Endodermal cell (in vitro differentiated cells): ENCODE measurements at regions not wholly inside any gene's neighbourhood (a gene's known extent, or its start where the extent isn't known, plus 50 kb on each side); places are given as distances from the start of the nearest gene placed in this dataset.

Source experiments
- DNase-seq: peaks from one replicate; pipeline ENCODE4 v3.0.0-alpha.2; 2017
- H3K27ac ChIP-seq: 2 replicates; pipeline ENCODE4 v1.5.1; 2013; ENCODE audit warnings: mild to moderate bottlenecking, low read depth, low read length, moderate library complexity
- H3K27me3 ChIP-seq: 2 replicates; pipeline ENCODE4 v1.6.1; 2013; ENCODE audit warnings: mild to moderate bottlenecking, low read length, moderate library complexity; ENCODE audit not compliant: insufficient read depth, control insufficient read depth, poor library complexity, severe bottlenecking
- H3K36me3 ChIP-seq: 2 replicates; pipeline ENCODE4 v1.7.0; 2013; ENCODE audit warnings: mild to moderate bottlenecking, low read length, moderate library complexity; ENCODE audit not compliant: control insufficient read depth, insufficient read depth
- H3K4me1 ChIP-seq: one replicate; pipeline ENCODE4 v1.7.0; 2013; ENCODE audit warnings: low read length; ENCODE audit not compliant: control insufficient read depth, insufficient read depth
- H3K4me3 ChIP-seq: 2 replicates; pipeline ENCODE4 v1.5.1; 2013; ENCODE audit warnings: mild to moderate bottlenecking, low read length, moderate library complexity
- H3K9ac ChIP-seq: 2 replicates; pipeline ENCODE4 v1.6.1; 2013; ENCODE audit warnings: mild to moderate bottlenecking, low read length, moderate library complexity; ENCODE audit not compliant: poor library complexity, severe bottlenecking; ENCODE audit errors: extremely low read depth
- H3K9me3 ChIP-seq: 2 replicates; pipeline ENCODE4 v1.6.1; 2013; ENCODE audit warnings: mild to moderate bottlenecking, low read length, moderate library complexity; ENCODE audit not compliant: control insufficient read depth
- H3K27ac Mint-ChIP-seq: 2 replicates; pipeline ENCODE4 v1.8.0; 2020; ENCODE audit warnings: mixed read lengths
- H3K27me3 Mint-ChIP-seq: 2 replicates; pipeline ENCODE4 v1.8.0; 2021; ENCODE audit warnings: mild to moderate bottlenecking, mixed read lengths; ENCODE audit not compliant: insufficient read depth
- H3K36me3 Mint-ChIP-seq: 2 replicates; pipeline ENCODE4 v1.8.0; 2020; ENCODE audit warnings: low read depth, mixed read lengths
- H3K4me1 Mint-ChIP-seq: 2 replicates; pipeline ENCODE4 v1.8.0; 2020; ENCODE audit warnings: mixed read lengths
- H3K4me3 Mint-ChIP-seq: 2 replicates; pipeline ENCODE4 v1.8.0; 2020; ENCODE audit warnings: mild to moderate bottlenecking, moderate library complexity, mixed read lengths
- H3K9me3 Mint-ChIP-seq: 2 replicates; pipeline ENCODE4 v1.8.0; 2020; ENCODE audit warnings: mild to moderate bottlenecking, mixed read lengths
- WGBS, 2 experiments: methylation state at CpG; one replicate each; pipeline versions ENCODE4 v1.1.5 to v1.1.7; 2013; ENCODE audit warnings: missing lambda C conversion rate in 2 of 2, mixed read lengths in 1 of 2; ENCODE audit not compliant: insufficient coverage in 1 of 2, insufficient read length in 1 of 2; 5-methylcytosine and 5-hydroxymethylcytosine counted together
- TF ChIP-seq, protein P1 (sequence below): fragments of 200-600 bp; sonication (generic); conservative IDR thresholded peaks from 2 replicates; pipeline ENCODE4 v1.5.0; 2021; ENCODE audit warnings: antibody characterized with exemption, mild to moderate bottlenecking

GRCh38 chr11:8807544-8808225 is 103.3 kb upstream of the AKIP1 start:
- Histone ChIP-seq H3K9me3 (no peaks in the 10 kb centered on the region), H3K4me1 (peaks cover 41% of the 10 kb centered on the region), H3K4me3 (peak overlapping the region; percentile 99), H3K27ac (no peak overlapping the region), H3K27me3 (no peaks in the 10 kb centered on the region), H3K9ac (no peak overlapping the region), H3K36me3 (peaks cover 42% of the 10 kb centered on the region)
- TF ChIP-seq, protein P1, sequence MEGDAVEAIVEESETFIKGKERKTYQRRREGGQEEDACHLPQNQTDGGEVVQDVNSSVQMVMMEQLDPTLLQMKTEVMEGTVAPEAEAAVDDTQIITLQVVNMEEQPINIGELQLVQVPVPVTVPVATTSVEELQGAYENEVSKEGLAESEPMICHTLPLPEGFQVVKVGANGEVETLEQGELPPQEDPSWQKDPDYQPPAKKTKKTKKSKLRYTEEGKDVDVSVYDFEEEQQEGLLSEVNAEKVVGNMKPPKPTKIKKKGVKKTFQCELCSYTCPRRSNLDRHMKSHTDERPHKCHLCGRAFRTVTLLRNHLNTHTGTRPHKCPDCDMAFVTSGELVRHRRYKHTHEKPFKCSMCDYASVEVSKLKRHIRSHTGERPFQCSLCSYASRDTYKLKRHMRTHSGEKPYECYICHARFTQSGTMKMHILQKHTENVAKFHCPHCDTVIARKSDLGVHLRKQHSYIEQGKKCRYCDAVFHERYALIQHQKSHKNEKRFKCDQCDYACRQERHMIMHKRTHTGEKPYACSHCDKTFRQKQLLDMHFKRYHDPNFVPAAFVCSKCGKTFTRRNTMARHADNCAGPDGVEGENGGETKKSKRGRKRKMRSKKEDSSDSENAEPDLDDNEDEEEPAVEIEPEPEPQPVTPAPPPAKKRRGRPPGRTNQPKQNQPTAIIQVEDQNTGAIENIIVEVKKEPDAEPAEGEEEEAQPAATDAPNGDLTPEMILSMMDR, result no peak
- Mint-ChIP-seq H3K4me3 (no peak overlapping the region), H3K4me1 (peaks cover 74% of the 10 kb centered on the region), H3K27me3 (no peaks in the 10 kb centered on the region), H3K9me3 (no peaks in the 10 kb centered on the region), H3K36me3 (peaks cover 2% of the 10 kb centered on the region), H3K27ac (peak overlapping the region; percentile 28)
- DNase-seq, result no peak
- 88 to 94% methylated on average over 5 to 10 of the region's 10 CpGs for WGBS, 2 experiments

- no peaks in the 10 kb centered on the region for H3K27me3 ChIP-seq
- H3K4me3 ChIP-seq, result peak overlapping the region; percentile 99
- H3K27me3 Mint-ChIP-seq, result no peaks in the 10 kb centered on the region
- H3K4me1 Mint-ChIP-seq, result peaks cover 74% of the 10 kb centered on the region
- H3K27ac Mint-ChIP-seq, result no peak overlapping the region
- peaks cover 41% of the 10 kb centered on the region for H3K4me1 ChIP-seq
- no peak overlapping the region for H3K9ac ChIP-seq
- H3K36me3 Mint-ChIP-seq, result peaks cover 2% of the 10 kb centered on the region
- peaks cover 37% of the 10 kb centered on the region for H3K36me3 ChIP-seq
- no peaks in the 10 kb centered on the region for H3K9me3 ChIP-seq
- H3K9me3 Mint-ChIP-seq, result no peaks in the 10 kb centered on the region
- 87 to 98% methylated on average over 4 of the region's 4 CpGs for WGBS, 2 experiments
- no peak overlapping the region for H3K27ac ChIP-seq
- no peak overlapping the region for H3K4me3 Mint-ChIP-seq
- TF ChIP-seq, protein P1, result no peak
- peak; percentile 38 for DNase-seq
Measured at GRCh38 chr11:8808226-8808585, 102.8 kb upstream of the AKIP1 start.

- H3K9me3 ChIP-seq, result no peaks in the 10 kb centered on the region
- H3K4me1 ChIP-seq, result peaks cover 45% of the 10 kb centered on the region
- peaks cover 2% of the 10 kb centered on the region for H3K36me3 Mint-ChIP-seq
- H3K4me3 ChIP-seq, result peak overlapping the region; percentile 99
- peaks cover 26% of the 10 kb centered on the region for H3K36me3 ChIP-seq
- H3K27me3 Mint-ChIP-seq, result no peaks in the 10 kb centered on the region
- no peaks in the 10 kb centered on the region for H3K27me3 ChIP-seq
- peaks cover 65% of the 10 kb centered on the region for H3K4me1 Mint-ChIP-seq
- peak overlapping the region; percentile 68 for H3K4me3 Mint-ChIP-seq
- DNase-seq, result peak; percentile 45
- H3K9ac ChIP-seq, result peak overlapping the region; percentile 92
- TF ChIP-seq, protein P1, result no peak
- WGBS, 2 experiments, result 78 to 80% methylated on average over 6 to 7 of the region's 7 CpGs
- peak overlapping the region; percentile 95 for H3K27ac Mint-ChIP-seq
- H3K27ac ChIP-seq, result peak overlapping the region; percentile 62
- no peaks in the 10 kb centered on the region for H3K9me3 Mint-ChIP-seq
Measured at GRCh38 chr11:8809241-8809938, 101.6 kb upstream of the AKIP1 start.
